Retinal pigment epithelial cell (primary cell): ENCODE measurements at regions not wholly inside any gene's neighbourhood (a gene's known extent, or its start where the extent isn't known, plus 50 kb on each side); places are given as distances from the start of the nearest gene placed in this dataset.

Source experiments
- DNase-seq: peaks from one replicate; pipeline ENCODE4 v3.0.0-alpha.2; 2010; ENCODE audit warnings: low read depth
- H3K4me3 ChIP-seq: 2 replicates; pipeline ENCODE4 v1.5.1; 2011; ENCODE audit warnings: mild to moderate bottlenecking, low read length, control low read depth, moderate library complexity
- CTCF ChIP-seq: conservative IDR thresholded peaks from 2 replicates; pipeline ENCODE4 v1.5.1; 2011; ENCODE audit warnings: low read depth, low read length, control low read depth, inconsistent platforms

GRCh38 chr2:211114826-211115455 is 558.5 kb downstream of the CPS1 start:
- H3K4me3 ChIP-seq, result no peak overlapping the region
- TF ChIP-seq CTCF, result no peak
- no peak for DNase-seq

- DNase-seq, result no peak
- no peak overlapping the region for H3K4me3 ChIP-seq
- no peak for TF ChIP-seq CTCF
Observed at GRCh38 chr2:211117026-211117425, 560.6 kb downstream of the CPS1 start.

- H3K4me3 ChIP-seq, result no peak overlapping the region
- TF ChIP-seq CTCF, result no peak
- no peak for DNase-seq
Observed at GRCh38 chr2:211126256-211126655, 569.9 kb downstream of the CPS1 start.

GRCh38 chr2:211127501-211127900 is 571.1 kb downstream of the CPS1 start:
- no peak overlapping the region for H3K4me3 ChIP-seq
- TF ChIP-seq CTCF, result no peak
- DNase-seq, result no peak

- no peak for TF ChIP-seq CTCF
- DNase-seq, result no peak
- no peak overlapping the region for H3K4me3 ChIP-seq
Observed at GRCh38 chr2:211128287-211128686, 571.9 kb downstream of the CPS1 start.

GRCh38 chr2:211129798-211130197 is 573.4 kb downstream of the CPS1 start:
- H3K4me3 ChIP-seq, result no peak overlapping the region
- TF ChIP-seq CTCF, result no peak
- DNase-seq, result no peak

GRCh38 chr2:211132046-211132445 is 575.6 kb downstream of the CPS1 start:
- H3K4me3 ChIP-seq, result no peak overlapping the region
- no peak for TF ChIP-seq CTCF
- no peak for DNase-seq
